Liver (tissue), 3 donors: ENCODE measurements at regions not wholly inside any gene's neighbourhood (a gene's known extent, or its start where the extent isn't known, plus 50 kb on each side); places are given as distances from the start of the nearest gene placed in this dataset.
"Not testable (repeated sequence)": the region's sequence is repeated elsewhere in the genome, so short reads cannot be mapped to it uniquely, and the experiment has no call there.

ENCODE experiments used
- GABPA ChIP-seq, 2 donors: IDR thresholded peaks in 1 of 2; conservative IDR thresholded peaks in 1 of 2; 2 replicates each; pipeline ENCODE4 v1.6.1; 2016; ENCODE audit warnings: antibody characterized with exemption in 2 of 2, mild to moderate bottlenecking in 1 of 2, moderate library complexity in 1 of 2
- HNF4G ChIP-seq: IDR thresholded peaks from 2 replicates; pipeline ENCODE4 v1.6.1; 2016; ENCODE audit warnings: antibody characterized with exemption
- JUND ChIP-seq, 2 donors: IDR thresholded peaks; 2 replicates each; pipeline ENCODE4 v1.6.1; 2016; ENCODE audit warnings: antibody characterized with exemption in 2 of 2
- RAD21 ChIP-seq, 2 donors: IDR thresholded peaks; 2 replicates each; pipeline ENCODE4 v1.6.1; 2016; ENCODE audit warnings: antibody characterized with exemption in 2 of 2, mild to moderate bottlenecking in 2 of 2
- TAF1 ChIP-seq: conservative IDR thresholded peaks from 2 replicates; pipeline ENCODE4 v1.6.1; 2016; ENCODE audit warnings: antibody characterized with exemption, mild to moderate bottlenecking
- YY1 ChIP-seq: IDR thresholded peaks from 2 replicates; pipeline ENCODE4 v1.6.1; 2016; ENCODE audit warnings: antibody characterized with exemption, mild to moderate bottlenecking
- TF ChIP-seq, protein P1 (sequence below): IDR thresholded peaks from 2 replicates; pipeline ENCODE4 v1.6.1; 2016; ENCODE audit warnings: antibody characterized with exemption
- TF ChIP-seq, protein P2 (sequence below): fragments of 150-350 bp; IDR thresholded peaks from 2 replicates; pipeline ENCODE4 v1.5.1; 2017; ENCODE audit warnings: improper control_type of control experiment, low read depth, low read length; ENCODE audit not compliant: missing input control
- TF ChIP-seq, protein P3 (sequence below): IDR thresholded peaks from 2 replicates; pipeline ENCODE4 v1.6.1; 2016; ENCODE audit warnings: antibody characterized with exemption, mild to moderate bottlenecking
- TF ChIP-seq, protein P4 (sequence below): IDR thresholded peaks from 2 replicates; pipeline ENCODE4 v1.6.1; 2016; ENCODE audit warnings: antibody characterized with exemption
- donor health status: healthy.
- donor health status: healthy.

DNA sequence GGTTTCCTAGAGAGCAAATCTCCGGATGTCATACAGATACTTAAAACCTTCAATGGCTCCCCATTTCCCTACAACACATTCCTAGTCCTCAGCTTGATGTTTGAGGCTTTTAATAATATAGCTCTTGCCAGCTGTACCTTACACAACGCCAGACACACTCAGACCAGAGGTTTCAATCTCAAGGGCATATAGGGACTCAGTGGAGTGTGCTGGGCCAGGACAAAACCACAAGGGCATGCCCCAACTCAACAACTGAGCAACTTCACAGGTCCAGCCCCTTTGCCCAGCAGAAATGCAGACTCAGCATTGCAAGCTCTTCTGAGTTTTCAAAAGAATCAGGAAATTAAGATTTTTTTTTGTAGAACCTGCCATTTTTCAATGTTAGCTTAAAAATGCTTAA, 235.5 kb downstream of the NPIPA8 start:
- TF ChIP-seq, protein P1, sequence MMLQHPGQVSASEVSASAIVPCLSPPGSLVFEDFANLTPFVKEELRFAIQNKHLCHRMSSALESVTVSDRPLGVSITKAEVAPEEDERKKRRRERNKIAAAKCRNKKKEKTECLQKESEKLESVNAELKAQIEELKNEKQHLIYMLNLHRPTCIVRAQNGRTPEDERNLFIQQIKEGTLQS = not testable (repeated sequence)
- TF ChIP-seq, protein P2, sequence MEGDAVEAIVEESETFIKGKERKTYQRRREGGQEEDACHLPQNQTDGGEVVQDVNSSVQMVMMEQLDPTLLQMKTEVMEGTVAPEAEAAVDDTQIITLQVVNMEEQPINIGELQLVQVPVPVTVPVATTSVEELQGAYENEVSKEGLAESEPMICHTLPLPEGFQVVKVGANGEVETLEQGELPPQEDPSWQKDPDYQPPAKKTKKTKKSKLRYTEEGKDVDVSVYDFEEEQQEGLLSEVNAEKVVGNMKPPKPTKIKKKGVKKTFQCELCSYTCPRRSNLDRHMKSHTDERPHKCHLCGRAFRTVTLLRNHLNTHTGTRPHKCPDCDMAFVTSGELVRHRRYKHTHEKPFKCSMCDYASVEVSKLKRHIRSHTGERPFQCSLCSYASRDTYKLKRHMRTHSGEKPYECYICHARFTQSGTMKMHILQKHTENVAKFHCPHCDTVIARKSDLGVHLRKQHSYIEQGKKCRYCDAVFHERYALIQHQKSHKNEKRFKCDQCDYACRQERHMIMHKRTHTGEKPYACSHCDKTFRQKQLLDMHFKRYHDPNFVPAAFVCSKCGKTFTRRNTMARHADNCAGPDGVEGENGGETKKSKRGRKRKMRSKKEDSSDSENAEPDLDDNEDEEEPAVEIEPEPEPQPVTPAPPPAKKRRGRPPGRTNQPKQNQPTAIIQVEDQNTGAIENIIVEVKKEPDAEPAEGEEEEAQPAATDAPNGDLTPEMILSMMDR = not testable (repeated sequence)
- TF ChIP-seq RAD21 (IDR thresholded peaks at IDR 0.05); YY1; TAF1; HNF4G; GABPA (IDR thresholded peaks at IDR 0.05 in 1 of 2, conservative IDR thresholded peaks at IDR 0.05 in 1 of 2); JUND (IDR thresholded peaks at IDR 0.05): not testable (repeated sequence)
- TF ChIP-seq, protein P3, sequence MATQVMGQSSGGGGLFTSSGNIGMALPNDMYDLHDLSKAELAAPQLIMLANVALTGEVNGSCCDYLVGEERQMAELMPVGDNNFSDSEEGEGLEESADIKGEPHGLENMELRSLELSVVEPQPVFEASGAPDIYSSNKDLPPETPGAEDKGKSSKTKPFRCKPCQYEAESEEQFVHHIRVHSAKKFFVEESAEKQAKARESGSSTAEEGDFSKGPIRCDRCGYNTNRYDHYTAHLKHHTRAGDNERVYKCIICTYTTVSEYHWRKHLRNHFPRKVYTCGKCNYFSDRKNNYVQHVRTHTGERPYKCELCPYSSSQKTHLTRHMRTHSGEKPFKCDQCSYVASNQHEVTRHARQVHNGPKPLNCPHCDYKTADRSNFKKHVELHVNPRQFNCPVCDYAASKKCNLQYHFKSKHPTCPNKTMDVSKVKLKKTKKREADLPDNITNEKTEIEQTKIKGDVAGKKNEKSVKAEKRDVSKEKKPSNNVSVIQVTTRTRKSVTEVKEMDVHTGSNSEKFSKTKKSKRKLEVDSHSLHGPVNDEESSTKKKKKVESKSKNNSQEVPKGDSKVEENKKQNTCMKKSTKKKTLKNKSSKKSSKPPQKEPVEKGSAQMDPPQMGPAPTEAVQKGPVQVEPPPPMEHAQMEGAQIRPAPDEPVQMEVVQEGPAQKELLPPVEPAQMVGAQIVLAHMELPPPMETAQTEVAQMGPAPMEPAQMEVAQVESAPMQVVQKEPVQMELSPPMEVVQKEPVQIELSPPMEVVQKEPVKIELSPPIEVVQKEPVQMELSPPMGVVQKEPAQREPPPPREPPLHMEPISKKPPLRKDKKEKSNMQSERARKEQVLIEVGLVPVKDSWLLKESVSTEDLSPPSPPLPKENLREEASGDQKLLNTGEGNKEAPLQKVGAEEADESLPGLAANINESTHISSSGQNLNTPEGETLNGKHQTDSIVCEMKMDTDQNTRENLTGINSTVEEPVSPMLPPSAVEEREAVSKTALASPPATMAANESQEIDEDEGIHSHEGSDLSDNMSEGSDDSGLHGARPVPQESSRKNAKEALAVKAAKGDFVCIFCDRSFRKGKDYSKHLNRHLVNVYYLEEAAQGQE = not testable (repeated sequence)
- TF ChIP-seq, protein P4, sequence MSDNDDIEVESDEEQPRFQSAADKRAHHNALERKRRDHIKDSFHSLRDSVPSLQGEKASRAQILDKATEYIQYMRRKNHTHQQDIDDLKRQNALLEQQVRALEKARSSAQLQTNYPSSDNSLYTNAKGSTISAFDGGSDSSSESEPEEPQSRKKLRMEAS = not testable (repeated sequence)
